Fibroblast of the aortic adventitia (primary cell): ENCODE measurements at regions not wholly inside any gene's neighbourhood (a gene's known extent, or its start where the extent isn't known, plus 50 kb on each side); places are given as distances from the start of the nearest gene placed in this dataset.

Experiments
- DNase-seq: peaks from one replicate; pipeline ENCODE4 v3.0.0-alpha.2; 2010; ENCODE audit warnings: low read depth
- H3K4me3 ChIP-seq: 2 replicates; pipeline ENCODE4 v1.5.1; 2011; ENCODE audit warnings: low read depth, mild to moderate bottlenecking, control low read depth, low read length, moderate library complexity
- CTCF ChIP-seq: IDR thresholded peaks from 2 replicates; pipeline ENCODE4 v1.5.1; 2011; ENCODE audit warnings: mild to moderate bottlenecking, low read length, control low read depth, inconsistent platforms; ENCODE audit not compliant: insufficient read depth

- no peak for DNase-seq
- no peak for TF ChIP-seq CTCF
- no peak overlapping the region for H3K4me3 ChIP-seq
Observed at GRCh38 chr15:96947296-96948229, 617.1 kb downstream of the NR2F2 start.

- no peak for TF ChIP-seq CTCF
- no peak overlapping the region for H3K4me3 ChIP-seq
- DNase-seq = no peak
Observed at GRCh38 chr15:96948981-96949380, 618.5 kb downstream of the NR2F2 start.

GRCh38 chr15:96958721-96959120, 628.2 kb downstream of the NR2F2 start:
- DNase-seq = no peak
- no peak overlapping the region for H3K4me3 ChIP-seq
- TF ChIP-seq CTCF = no peak

GRCh38 chr15:96959501-96959900, 629.0 kb downstream of the NR2F2 start:
- no peak for DNase-seq
- H3K4me3 ChIP-seq = no peak overlapping the region
- TF ChIP-seq CTCF = no peak

DNA sequence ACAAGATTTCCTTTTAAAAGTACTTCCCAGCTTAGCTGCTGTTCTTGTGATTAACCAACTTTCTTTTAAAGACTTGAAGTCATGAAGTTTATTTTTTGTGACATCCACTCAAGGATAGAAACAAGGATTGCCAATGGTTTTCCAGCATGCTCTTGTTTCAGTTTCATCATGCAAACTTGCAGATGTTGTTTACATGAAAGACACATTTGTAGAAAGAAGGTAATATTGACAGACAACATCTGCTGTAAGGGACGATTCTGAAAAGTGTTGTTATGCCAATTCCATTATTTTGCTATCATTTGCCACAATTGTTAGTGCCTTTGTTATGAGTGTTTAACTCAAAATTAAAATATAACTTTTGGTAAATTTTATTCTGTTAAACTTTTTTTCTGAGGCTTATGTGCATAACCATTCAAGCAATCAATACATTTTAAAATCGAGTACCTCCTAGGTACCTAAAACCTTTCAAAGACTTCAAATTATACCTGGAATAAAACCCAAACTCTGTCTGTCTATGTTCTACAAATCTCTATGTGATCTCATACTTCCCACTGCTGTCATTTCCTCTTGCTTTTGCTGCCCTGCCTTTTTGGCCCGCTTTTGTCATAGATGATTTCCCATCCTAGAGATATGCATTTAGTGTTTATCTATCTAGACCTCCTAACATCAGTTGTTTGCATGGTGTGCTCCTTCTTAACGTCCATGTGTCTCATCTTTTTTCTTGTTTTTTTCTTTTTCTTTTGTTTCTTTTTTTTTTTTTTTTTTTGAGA, 630.4 kb downstream of the NR2F2 start:
- no peak overlapping the region for H3K4me3 ChIP-seq
- DNase-seq = no peak
- no peak for TF ChIP-seq CTCF

GRCh38 chr15:96966554-96966953, 636.1 kb downstream of the NR2F2 start:
- DNase-seq = no peak
- no peak overlapping the region for H3K4me3 ChIP-seq
- no peak for TF ChIP-seq CTCF
